ENCODE measurements at regions not wholly inside any gene's neighbourhood (a gene's known extent, or its start where the extent isn't known, plus 50 kb on each side); places are given as distances from the start of the nearest gene placed in this dataset.

GRCh38 chr2:59217360-59217759, 976.2 kb upstream of the FANCL start:
- Histone ChIP-seq H3F3A (ENCODE audit: insufficient read depth) (no peaks in the 10 kb centered on the region), H3K27me3 (ENCODE audit: low read length) (no peaks in the 10 kb centered on the region; the same call in 1 of the 2 replicates), H3K4me3 (ENCODE audit: insufficient read depth, low read length, poor library complexity, severe bottlenecking) (no peak overlapping the region), H3K4me2 (ENCODE audit: low read depth, low read length, poor library complexity, severe bottlenecking) (no peak overlapping the region), H3K36me3 (ENCODE audit: low read length) (no peaks in the 10 kb centered on the region), H3K79me2 (ENCODE audit: insufficient read depth, low read length) (no peaks in the 10 kb centered on the region), H3K9ac (ENCODE audit: low read length) (no peak overlapping the region), H3K27ac (ENCODE audit: low read depth, low read length) (no peak overlapping the region), H3K9me2 (replicated peaks; ENCODE audit: insufficient read depth, low read length) (no peaks in the 10 kb centered on the region), H3K9me3 (ENCODE audit: insufficient read depth, low read length) (no peaks in the 10 kb centered on the region), H2AFZ (ENCODE audit: low read depth, low read length, severe bottlenecking) (no peak overlapping the region), H4K20me1 (ENCODE audit: low read depth, low read length) (no peaks in the 10 kb centered on the region)
- TF ChIP-seq CTCF (IDR thresholded peaks at IDR 0.05; ENCODE audit: insufficient read depth, low read length, poor library complexity, severe bottlenecking) (no peak), EZH2phosphoT487 (conservative IDR thresholded peaks at IDR 0.05; ENCODE audit: low read length) (no peak)

GRCh38 chr2:59206361-59206760, 965.2 kb upstream of the FANCL start:
- no peak overlapping the region for H3K9ac ChIP-seq (ENCODE audit: low read length)
- H3K9me3 ChIP-seq (ENCODE audit: insufficient read depth, low read length) = no peaks in the 10 kb centered on the region
- H3K36me3 ChIP-seq (ENCODE audit: low read length) = no peaks in the 10 kb centered on the region
- H3K27ac ChIP-seq (ENCODE audit: low read depth, low read length) = no peak overlapping the region
- TF ChIP-seq EZH2phosphoT487 (conservative IDR thresholded peaks at IDR 0.05; ENCODE audit: low read length) = no peak
- TF ChIP-seq CTCF (IDR thresholded peaks at IDR 0.05; ENCODE audit: insufficient read depth, low read length, poor library complexity, severe bottlenecking) = no peak
- H3K9me2 ChIP-seq (replicated peaks; ENCODE audit: insufficient read depth, low read length) = no peaks in the 10 kb centered on the region
- no peak overlapping the region for H3K4me2 ChIP-seq (ENCODE audit: low read depth, low read length, poor library complexity, severe bottlenecking)
- H4K20me1 ChIP-seq (ENCODE audit: low read depth, low read length) = no peaks in the 10 kb centered on the region
- H3K27me3 ChIP-seq (ENCODE audit: low read length) = no peaks in the 10 kb centered on the region
- no peaks in the 10 kb centered on the region for H3K79me2 ChIP-seq (ENCODE audit: insufficient read depth, low read length)
- no peak overlapping the region for H2AFZ ChIP-seq (ENCODE audit: low read depth, low read length, severe bottlenecking)
- H3F3A ChIP-seq (ENCODE audit: insufficient read depth) = no peaks in the 10 kb centered on the region
- H3K4me3 ChIP-seq (ENCODE audit: insufficient read depth, low read length, poor library complexity, severe bottlenecking) = no peak overlapping the region

- TF ChIP-seq EZH2phosphoT487 (conservative IDR thresholded peaks at IDR 0.05; ENCODE audit: low read length) (no peak), CTCF (IDR thresholded peaks at IDR 0.05; ENCODE audit: insufficient read depth, low read length, poor library complexity, severe bottlenecking) (no peak)
- no peaks in the 10 kb centered on the region for H3K79me2 ChIP-seq (ENCODE audit: insufficient read depth, low read length)
- H3F3A ChIP-seq (ENCODE audit: insufficient read depth) = no peaks in the 10 kb centered on the region
- no peak overlapping the region for H3K9ac ChIP-seq (ENCODE audit: low read length)
- no peak overlapping the region for H3K4me3 ChIP-seq (ENCODE audit: insufficient read depth, low read length, poor library complexity, severe bottlenecking)
- H3K36me3 ChIP-seq (ENCODE audit: low read length) = no peaks in the 10 kb centered on the region
- no peak overlapping the region for H3K4me2 ChIP-seq (ENCODE audit: low read depth, low read length, poor library complexity, severe bottlenecking)
- H4K20me1 ChIP-seq (ENCODE audit: low read depth, low read length) = no peaks in the 10 kb centered on the region
- no peak overlapping the region for H2AFZ ChIP-seq (ENCODE audit: low read depth, low read length, severe bottlenecking)
- H3K9me2 ChIP-seq (replicated peaks; ENCODE audit: insufficient read depth, low read length) = no peaks in the 10 kb centered on the region
- H3K9me3 ChIP-seq (ENCODE audit: insufficient read depth, low read length) = no peaks in the 10 kb centered on the region
- H3K27me3 ChIP-seq (ENCODE audit: low read length) = no peaks in the 10 kb centered on the region
- no peak overlapping the region for H3K27ac ChIP-seq (ENCODE audit: low read depth, low read length)
These were observed 962.9 kb upstream of the FANCL start for GRCh38 chr2:59204040-59204439.
